ENCODE measurements at regions not wholly inside any gene's neighbourhood (a gene's known extent, or its start where the extent isn't known, plus 50 kb on each side); places are given as distances from the start of the nearest gene placed in this dataset.

- TF ChIP-seq, protein P1, sequence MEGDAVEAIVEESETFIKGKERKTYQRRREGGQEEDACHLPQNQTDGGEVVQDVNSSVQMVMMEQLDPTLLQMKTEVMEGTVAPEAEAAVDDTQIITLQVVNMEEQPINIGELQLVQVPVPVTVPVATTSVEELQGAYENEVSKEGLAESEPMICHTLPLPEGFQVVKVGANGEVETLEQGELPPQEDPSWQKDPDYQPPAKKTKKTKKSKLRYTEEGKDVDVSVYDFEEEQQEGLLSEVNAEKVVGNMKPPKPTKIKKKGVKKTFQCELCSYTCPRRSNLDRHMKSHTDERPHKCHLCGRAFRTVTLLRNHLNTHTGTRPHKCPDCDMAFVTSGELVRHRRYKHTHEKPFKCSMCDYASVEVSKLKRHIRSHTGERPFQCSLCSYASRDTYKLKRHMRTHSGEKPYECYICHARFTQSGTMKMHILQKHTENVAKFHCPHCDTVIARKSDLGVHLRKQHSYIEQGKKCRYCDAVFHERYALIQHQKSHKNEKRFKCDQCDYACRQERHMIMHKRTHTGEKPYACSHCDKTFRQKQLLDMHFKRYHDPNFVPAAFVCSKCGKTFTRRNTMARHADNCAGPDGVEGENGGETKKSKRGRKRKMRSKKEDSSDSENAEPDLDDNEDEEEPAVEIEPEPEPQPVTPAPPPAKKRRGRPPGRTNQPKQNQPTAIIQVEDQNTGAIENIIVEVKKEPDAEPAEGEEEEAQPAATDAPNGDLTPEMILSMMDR (IDR thresholded peaks at IDR 0.05; ENCODE audit: low read depth, low read length) = no peak
- no peak for TF ChIP-seq EZH2phosphoT487 (IDR thresholded peaks at IDR 0.05; ENCODE audit: low read depth)
Measured at GRCh38 chr1:201741763-201742342, 87.1 kb upstream of the IPO9 start.

Measured in OCI-LY3 (cell line).